Keratinocyte (primary cell): ENCODE measurements at regions not wholly inside any gene's neighbourhood (a gene's known extent, or its start where the extent isn't known, plus 50 kb on each side); places are given as distances from the start of the nearest gene placed in this dataset.

Source experiments
- EZH2 ChIP-seq: IDR thresholded peaks from one replicate; pipeline ENCODE4 v1.6.1; 2012; ENCODE audit warnings: inconsistent platforms, mild to moderate bottlenecking, low read length, moderate library complexity
- TF ChIP-seq, protein P1 (sequence below), 3 experiments: IDR thresholded peaks in 1 of 3; conservative IDR thresholded peaks in 1 of 3; optimal IDR thresholded peaks in 1 of 3; 2 replicates in 2 of 3; 3 replicates in 1 of 3; pipeline versions ENCODE3 to v1.5.1; 2011; ENCODE audit warnings: low read length in 3 of 3, mild to moderate bottlenecking in 3 of 3, moderate library complexity in 2 of 3, control low read depth in 1 of 3, inconsistent platforms in 1 of 3; ENCODE audit not compliant: insufficient read depth in 2 of 3; ENCODE audit errors: extremely low read depth in 1 of 3

DNA sequence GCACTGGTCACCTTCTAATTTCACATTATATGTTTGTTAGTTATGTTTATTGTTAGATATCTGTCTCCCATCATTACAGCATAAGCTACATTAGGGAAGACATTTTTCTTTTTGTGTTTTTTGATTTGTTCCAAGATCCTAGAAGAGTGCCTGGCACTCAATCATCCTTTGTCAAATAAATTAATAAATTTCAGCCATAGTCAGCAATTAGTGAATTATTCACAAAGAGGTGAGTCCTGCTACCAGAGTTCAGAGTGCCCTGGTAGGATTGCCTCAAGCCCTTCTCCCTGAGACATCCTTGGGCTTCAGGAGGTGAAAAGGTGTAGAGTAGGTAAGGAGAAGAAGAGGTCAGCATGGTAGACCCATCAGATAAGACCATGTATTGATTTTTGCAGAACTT, 186.2 kb upstream of the CTAGE1 start:
- TF ChIP-seq, protein P1, sequence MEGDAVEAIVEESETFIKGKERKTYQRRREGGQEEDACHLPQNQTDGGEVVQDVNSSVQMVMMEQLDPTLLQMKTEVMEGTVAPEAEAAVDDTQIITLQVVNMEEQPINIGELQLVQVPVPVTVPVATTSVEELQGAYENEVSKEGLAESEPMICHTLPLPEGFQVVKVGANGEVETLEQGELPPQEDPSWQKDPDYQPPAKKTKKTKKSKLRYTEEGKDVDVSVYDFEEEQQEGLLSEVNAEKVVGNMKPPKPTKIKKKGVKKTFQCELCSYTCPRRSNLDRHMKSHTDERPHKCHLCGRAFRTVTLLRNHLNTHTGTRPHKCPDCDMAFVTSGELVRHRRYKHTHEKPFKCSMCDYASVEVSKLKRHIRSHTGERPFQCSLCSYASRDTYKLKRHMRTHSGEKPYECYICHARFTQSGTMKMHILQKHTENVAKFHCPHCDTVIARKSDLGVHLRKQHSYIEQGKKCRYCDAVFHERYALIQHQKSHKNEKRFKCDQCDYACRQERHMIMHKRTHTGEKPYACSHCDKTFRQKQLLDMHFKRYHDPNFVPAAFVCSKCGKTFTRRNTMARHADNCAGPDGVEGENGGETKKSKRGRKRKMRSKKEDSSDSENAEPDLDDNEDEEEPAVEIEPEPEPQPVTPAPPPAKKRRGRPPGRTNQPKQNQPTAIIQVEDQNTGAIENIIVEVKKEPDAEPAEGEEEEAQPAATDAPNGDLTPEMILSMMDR (optimal IDR thresholded peaks at IDR 0.05 in 1 of 3, IDR thresholded peaks at IDR 0.05 in 1 of 3, conservative IDR thresholded peaks at IDR 0.05 in 1 of 3; ENCODE audit: extremely low read depth in 1 of 3, insufficient read depth in 2 of 3, low read length in 3 of 3) = no peak
- no peak for TF ChIP-seq EZH2
